ENCODE measurements at regions not wholly inside any gene's neighbourhood (a gene's known extent, or its start where the extent isn't known, plus 50 kb on each side); places are given as distances from the start of the nearest gene placed in this dataset.
A peak's percentile ranks its signal among the peaks of the same experiment; 100 is the strongest.
"Not testable (repeated sequence)": the region's sequence is repeated elsewhere in the genome, so short reads cannot be mapped to it uniquely, and the experiment has no call there.

DNA sequence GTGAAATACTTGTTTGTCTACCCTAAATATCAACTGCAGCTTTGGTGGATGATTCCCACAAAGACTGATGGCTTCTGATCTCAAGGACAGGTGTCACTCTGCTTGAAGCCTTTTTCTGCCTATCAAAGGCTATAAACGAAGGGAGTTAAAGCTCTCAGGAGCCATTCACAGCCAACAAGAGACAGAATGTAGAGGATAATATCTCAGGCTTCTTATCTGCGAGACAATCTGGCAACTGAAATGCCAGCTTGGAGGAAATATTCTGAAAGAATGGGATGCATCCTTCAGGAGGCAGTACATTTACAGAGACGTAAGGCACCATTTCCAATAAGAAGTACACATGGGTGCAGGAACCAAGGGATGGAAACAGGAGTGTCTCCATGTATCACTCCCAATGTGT, 549.4 kb downstream of the GPAM start:
- TF ChIP-seq, protein P1, sequence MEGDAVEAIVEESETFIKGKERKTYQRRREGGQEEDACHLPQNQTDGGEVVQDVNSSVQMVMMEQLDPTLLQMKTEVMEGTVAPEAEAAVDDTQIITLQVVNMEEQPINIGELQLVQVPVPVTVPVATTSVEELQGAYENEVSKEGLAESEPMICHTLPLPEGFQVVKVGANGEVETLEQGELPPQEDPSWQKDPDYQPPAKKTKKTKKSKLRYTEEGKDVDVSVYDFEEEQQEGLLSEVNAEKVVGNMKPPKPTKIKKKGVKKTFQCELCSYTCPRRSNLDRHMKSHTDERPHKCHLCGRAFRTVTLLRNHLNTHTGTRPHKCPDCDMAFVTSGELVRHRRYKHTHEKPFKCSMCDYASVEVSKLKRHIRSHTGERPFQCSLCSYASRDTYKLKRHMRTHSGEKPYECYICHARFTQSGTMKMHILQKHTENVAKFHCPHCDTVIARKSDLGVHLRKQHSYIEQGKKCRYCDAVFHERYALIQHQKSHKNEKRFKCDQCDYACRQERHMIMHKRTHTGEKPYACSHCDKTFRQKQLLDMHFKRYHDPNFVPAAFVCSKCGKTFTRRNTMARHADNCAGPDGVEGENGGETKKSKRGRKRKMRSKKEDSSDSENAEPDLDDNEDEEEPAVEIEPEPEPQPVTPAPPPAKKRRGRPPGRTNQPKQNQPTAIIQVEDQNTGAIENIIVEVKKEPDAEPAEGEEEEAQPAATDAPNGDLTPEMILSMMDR (IDR thresholded peaks at IDR 0.05): no peak
- Mint-ChIP-seq H3K27me3 (ENCODE audit: low read depth, poor library complexity) (peaks cover 3% of the 10 kb centered on the region), H3K9me3 (peaks cover 23% of the 10 kb centered on the region), H3K4me1 (no peaks in the 10 kb centered on the region), H3K4me3 (no peak overlapping the region), H3K36me3 (ENCODE audit: low read depth) (no peaks in the 10 kb centered on the region), H3K27ac (no peak overlapping the region)
- DNase-seq: no peak

DNA sequence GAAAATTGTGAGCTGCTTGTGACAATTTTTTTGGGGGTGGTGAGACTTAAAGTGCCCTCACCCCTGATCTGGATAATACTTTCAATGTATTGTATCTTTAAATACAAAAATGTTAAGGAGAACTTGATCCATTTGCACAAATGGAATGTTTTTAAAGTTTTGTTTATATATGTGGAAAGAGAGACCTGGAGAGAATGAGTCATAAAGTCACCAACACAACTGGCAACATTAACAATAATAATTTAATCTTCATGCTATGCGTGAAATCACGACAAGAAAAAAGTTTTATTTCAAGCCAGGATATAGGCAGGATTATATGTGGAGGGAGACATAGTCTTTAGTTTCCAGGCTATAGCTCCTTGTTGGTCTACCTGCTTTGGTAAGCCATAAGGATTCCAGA, 537.5 kb downstream of the GPAM start:
- no peak overlapping the region for H3K27ac Mint-ChIP-seq
- H3K36me3 Mint-ChIP-seq (ENCODE audit: low read depth): peaks cover 6% of the 10 kb centered on the region
- no peak for DNase-seq
- TF ChIP-seq, protein P1 (IDR thresholded peaks at IDR 0.05): no peak
- H3K4me3 Mint-ChIP-seq: no peak overlapping the region
- H3K27me3 Mint-ChIP-seq (ENCODE audit: low read depth, poor library complexity): no peaks in the 10 kb centered on the region
- H3K4me1 Mint-ChIP-seq: no peaks in the 10 kb centered on the region
- H3K9me3 Mint-ChIP-seq: peaks cover 28% of the 10 kb centered on the region

DNA sequence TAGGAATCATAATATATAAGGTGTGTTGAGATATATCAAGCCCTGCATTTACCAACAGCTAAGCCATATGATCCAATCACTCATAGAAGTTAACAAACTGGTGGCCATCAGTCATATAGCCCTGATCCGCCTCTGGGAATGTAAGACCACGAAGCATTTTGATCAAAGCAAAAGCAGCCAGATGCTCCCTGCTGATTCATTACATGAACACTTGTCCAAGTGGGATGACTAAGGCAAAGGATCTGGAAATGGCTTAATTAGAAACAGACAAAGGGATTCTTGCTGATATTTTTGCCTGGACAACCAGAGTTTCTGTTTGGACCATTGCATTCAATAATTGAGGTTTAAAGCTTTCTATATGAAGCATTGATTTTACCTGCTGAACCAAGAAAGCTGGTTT, 535.5 kb downstream of the GPAM start:
- no peaks in the 10 kb centered on the region for H3K27me3 Mint-ChIP-seq (ENCODE audit: low read depth, poor library complexity)
- H3K4me3 Mint-ChIP-seq: no peak overlapping the region
- no peaks in the 10 kb centered on the region for H3K4me1 Mint-ChIP-seq
- TF ChIP-seq, protein P1 (IDR thresholded peaks at IDR 0.05): no peak
- no peak for DNase-seq
- peaks cover 29% of the 10 kb centered on the region for H3K9me3 Mint-ChIP-seq
- H3K36me3 Mint-ChIP-seq (ENCODE audit: low read depth): peaks cover 6% of the 10 kb centered on the region
- H3K27ac Mint-ChIP-seq: no peak overlapping the region

DNA sequence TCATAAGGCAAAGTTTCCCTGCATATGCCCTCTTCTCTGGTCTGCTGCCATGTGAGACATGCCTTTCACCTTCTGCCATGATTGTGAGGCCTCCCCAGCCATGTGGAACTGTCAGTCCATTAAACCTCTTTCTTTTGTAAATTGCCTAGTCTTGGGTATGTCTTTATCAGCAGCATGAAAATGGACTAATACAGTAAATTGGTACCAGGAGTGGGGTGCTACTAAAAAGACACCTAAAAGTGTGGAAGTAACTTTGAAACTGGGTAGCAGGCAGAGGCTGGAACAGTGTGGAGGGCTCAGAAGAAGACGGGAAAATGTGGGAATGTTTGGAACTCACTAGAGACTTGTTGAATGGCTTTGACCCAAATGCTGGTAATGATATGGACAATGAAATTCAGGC, 534.5 kb downstream of the GPAM start:
- not testable (repeated sequence) for H3K4me3 Mint-ChIP-seq; DNase-seq; H3K27ac Mint-ChIP-seq; H3K4me1 Mint-ChIP-seq; H3K27me3 Mint-ChIP-seq (ENCODE audit: low read depth, poor library complexity); H3K36me3 Mint-ChIP-seq (ENCODE audit: low read depth)
- H3K9me3 Mint-ChIP-seq: peaks cover 26% of the 10 kb centered on the region

DNA sequence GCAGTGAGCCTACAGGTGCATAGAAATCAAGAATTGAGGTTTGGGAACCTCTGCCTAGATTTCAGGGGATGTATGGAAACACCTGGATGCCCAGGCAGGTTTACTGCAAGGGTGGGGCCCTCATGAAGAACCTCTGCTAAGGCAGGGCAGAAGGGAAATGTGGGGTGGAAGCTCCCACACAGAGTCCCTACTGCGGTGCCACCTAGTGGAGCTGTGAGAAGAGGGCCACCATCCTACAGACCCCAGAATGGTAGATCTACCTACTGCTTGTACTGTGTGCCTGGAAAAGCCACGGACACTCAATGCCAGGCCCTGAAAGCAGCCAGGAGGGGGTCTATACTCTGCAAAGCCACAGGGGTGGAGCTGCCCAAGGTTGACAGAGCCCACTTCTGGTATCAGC, 533.5 kb downstream of the GPAM start:
- TF ChIP-seq, protein P1 (IDR thresholded peaks at IDR 0.05): no peak
- no peaks in the 10 kb centered on the region for H3K27me3 Mint-ChIP-seq (ENCODE audit: low read depth, poor library complexity)
- H3K27ac Mint-ChIP-seq: no peak overlapping the region
- H3K4me3 Mint-ChIP-seq: no peak overlapping the region
- H3K4me1 Mint-ChIP-seq: no peaks in the 10 kb centered on the region
- H3K9me3 Mint-ChIP-seq: peaks cover 26% of the 10 kb centered on the region
- peak; percentile 2 for DNase-seq
- H3K36me3 Mint-ChIP-seq (ENCODE audit: low read depth): peaks cover 6% of the 10 kb centered on the region

DNA sequence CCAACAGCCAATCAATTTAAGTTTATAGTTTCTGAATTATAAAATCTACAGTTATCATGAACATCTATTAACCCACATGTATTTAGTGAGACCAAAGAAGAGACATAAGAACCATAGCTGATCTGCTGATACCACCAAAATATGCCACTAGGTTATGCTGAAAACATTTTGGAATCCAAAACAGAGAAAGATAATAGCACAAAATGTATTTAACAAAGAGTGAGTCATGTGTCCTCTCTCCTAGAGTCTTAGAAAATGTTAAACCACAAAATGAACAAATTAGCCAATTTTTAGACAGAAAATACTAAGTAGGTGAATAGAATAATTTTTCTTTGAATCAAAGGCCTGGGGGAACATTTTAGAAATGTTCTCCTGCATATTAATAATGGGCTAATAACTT, 527.5 kb downstream of the GPAM start:
- Mint-ChIP-seq H3K9me3 (peaks cover 6% of the 10 kb centered on the region), H3K36me3 (ENCODE audit: low read depth) (no peaks in the 10 kb centered on the region), H3K27me3 (ENCODE audit: low read depth, poor library complexity) (peaks cover 3% of the 10 kb centered on the region), H3K27ac (no peak overlapping the region), H3K4me1 (no peaks in the 10 kb centered on the region), H3K4me3 (no peak overlapping the region)
- DNase-seq: no peak
- TF ChIP-seq, protein P1 (IDR thresholded peaks at IDR 0.05): no peak
